GM20431 (cell line): ENCODE measurements at regions not wholly inside any gene's neighbourhood (a gene's known extent, or its start where the extent isn't known, plus 50 kb on each side); places are given as distances from the start of the nearest gene placed in this dataset.

Source experiments
- in situ Hi-C: fragments of 300-500 bp; cut with MseI, MboI; formaldehyde crosslinking; loops from one replicate; pipeline ENCODE4 v1.15.0; 2020; ENCODE audit warnings: low sequenced_read_pairs; ENCODE audit not compliant: unreplicated experiment

DNA sequence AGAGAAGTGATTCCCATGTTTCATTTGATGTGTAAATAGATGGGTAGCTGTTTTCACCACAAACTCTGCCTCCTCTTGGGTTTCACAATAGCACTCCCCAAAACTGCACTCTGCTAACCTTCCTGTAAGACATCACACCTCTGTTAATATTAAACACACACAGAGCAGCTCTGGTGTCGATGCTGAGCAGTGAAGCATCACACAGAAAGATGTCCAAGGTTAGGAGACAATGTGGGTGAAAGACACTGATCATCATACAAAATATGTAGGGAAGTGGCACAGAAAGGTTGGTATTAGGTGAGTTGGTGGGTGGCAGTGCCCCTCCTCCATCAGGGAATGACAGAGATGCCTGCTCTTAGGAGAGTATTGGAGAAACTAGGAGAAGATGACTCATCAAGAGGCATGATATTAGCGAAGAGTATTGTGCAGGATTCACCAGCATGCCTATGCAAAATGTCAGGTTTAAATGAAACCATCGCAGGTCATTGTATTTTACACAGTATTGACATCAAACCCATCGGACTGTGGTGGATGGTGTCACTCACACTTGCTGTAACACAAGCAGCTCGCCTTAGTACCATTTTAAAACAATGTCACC is 199.7 kb downstream of the TBXT start:
- in situ Hi-C loops, result no loop called here

DNA sequence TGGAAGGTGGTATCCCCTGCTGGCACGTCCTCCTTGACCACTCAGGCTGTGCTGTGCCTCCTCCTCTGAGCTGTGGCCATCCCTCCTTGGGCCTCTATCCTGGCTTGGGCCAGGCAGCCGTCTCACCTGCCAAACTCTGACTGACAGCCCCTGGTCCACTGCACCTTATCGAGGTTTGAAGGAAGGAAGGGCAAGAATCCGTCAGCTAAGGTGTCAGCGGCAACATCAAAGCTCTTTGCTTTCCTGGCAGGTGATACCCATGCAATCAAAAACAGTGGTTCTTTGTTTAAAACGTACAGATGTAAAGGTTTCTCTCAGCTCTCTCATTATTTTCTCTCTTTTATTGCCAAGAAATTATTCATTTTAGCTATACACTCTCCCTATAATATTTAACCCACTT is 203.9 kb downstream of the TBXT start:
- in situ Hi-C loops, result no loop called here

GRCh38 chr6:165962366-165962765 is 205.3 kb downstream of the TBXT start:
- in situ Hi-C loops, result no loop called here

DNA sequence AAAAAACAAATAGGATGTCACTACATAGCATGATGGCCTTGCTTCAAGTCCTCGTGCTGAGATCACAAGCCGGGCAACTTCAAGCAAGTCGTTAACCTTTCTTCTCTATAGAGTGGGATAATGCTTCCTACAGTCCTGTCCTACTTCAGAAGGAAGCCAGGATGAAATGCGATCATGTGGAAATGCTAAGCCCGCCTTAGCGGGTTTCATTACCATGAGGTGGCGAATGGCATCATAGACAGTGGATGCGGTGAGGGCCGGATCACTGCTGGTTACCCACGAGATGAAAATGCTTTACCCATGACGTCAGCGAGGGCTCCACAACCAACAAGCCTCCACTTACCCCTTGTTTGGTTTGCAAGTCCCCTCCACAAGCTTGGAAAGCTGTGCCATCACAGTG is 206.4 kb downstream of the TBXT start:
- in situ Hi-C loops, result no loop called here

DNA sequence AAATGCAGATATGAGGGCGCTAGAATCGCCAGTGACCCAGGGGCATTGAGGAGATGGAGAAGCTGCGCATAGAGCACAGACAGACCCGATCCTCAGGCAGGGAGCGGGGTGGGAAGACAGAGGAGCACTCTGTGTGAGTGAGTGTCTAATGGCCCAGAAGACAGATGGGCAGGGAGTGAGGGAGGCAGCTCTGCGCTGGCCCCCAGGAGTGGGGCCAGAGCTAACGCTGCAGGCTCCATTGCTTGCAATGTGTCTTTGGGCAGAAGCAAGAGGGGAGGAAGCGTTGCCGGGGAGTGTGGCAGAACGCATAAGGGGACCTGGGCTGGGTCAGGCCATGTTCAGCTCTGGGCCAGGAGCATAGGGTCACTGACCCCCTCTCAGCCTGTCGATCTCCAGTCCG is 207.0 kb downstream of the TBXT start:
- in situ Hi-C loops, result no loop called here

DNA sequence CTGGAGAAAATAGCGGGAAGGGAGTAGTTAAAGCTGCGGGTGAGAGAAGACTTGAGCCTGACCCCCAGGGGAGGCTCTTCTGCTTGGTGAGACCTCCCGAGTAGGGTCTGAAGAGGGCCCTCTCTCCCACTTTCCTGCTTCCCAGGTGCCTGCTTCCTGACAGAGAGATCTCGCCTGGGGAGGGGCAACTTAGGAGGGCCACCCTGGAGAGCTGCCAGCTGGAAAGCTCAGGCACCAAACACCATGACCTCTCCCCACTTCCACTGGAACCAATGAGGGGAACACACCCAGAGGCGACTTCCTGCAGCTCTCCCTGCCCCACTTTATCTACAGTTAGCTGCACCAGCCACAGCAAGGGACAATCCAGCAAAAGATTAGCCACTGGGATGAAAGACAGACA is 208.0 kb downstream of the TBXT start:
- in situ Hi-C loops, result no loop called here

DNA sequence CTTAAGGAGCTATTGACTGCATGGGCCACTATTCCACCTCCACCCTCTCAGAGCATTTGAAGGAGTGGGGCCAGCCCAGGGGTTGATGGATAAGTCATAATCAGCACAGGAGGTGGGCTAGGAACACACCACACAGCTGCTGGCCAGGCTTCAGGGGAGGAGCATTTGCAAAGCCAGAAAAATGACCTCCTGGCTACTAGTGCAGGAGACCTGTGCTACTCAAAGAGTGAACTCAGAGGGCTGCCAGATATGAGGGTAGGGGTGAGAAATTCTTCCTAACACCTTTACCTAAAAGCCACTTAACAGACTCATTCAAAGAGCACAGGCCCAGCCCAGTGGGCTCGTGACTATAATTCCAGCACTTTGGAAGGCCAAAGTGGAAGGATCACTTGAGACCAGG is 210.8 kb downstream of the TBXT start:
- in situ Hi-C loops, result no loop called here

DNA sequence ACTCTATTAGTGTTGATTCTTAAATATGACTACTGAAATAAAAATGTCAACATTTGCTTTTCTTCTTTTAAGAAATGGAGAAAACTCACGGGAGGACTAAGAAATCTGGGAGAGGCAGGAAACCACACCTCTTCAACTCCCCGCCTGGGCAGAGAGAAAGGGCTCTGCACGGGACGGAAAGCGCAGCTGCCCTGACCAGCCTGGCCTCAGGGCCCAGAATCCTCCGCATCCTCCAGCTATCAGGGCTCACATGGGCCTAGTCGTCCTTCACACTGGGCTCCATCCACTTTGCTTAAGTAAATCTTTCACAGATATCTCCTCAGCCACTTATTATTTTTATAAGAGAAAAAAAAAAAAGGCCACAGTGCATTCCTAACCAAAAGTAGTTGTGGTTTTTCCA is 215.1 kb downstream of the TBXT start:
- in situ Hi-C loops, result no loop called here

GRCh38 chr6:165950316-165950715 is 217.3 kb downstream of the TBXT start:
- in situ Hi-C loops, result no loop called here

DNA sequence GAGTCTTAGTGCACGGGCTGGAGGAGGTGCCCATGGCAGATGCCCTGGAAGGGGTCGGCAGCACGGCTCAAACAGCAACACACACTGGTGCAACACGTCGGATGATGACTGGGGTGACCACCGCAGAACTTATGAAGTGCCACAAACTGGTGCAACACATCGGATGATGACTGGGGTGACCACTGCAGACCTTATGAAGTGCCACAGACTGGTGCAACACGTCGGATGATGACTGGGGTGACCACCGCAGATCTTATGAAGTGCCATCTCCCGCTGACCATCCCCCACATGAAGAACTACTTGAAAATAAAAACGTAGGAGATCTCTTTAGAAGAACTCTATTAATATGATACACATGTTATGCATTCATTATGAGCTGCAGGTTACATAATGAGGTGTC is 218.3 kb downstream of the TBXT start:
- in situ Hi-C loops, result no loop called here

DNA sequence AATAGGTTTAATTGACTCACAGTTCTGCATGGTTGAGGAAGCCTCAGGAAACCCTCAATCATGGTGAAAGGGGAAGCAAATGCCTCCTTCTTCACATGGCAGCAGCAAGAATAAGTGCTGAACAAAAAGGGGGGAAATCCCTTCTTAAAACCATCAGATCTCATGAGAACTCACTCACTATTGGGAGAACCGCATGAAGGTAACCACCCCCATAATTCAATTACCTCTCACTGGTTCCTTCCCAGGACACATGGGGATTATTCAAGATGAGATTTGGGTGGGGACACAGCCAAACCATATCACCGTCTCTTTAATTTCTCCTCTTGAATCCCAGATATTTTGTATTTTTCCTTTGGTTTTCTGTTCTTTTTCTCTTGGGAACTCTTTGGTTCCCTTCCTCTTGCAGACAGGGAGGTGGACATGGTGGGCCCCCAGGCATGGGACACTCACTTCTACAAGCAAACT is 223.6 kb downstream of the TBXT start:
- in situ Hi-C loops, result no loop called here

DNA sequence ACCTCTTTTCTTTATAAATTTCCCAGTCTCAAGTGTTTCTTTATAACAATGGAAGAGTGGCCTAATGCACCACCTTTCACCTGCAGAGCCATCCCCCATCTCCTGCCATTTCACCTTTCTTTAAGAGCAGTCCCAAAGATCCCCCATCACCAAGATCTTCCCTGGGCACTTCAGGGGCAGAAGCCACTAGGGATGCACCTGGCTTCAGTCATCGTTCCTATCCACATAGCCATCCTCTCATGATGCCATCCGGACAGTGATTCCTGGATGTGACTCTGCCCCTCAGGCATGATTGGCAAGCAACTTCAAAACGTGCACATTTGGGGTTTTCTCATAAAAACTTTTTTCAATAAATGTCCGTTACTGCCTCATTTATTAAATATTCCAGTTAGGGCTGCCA is 225.9 kb downstream of the TBXT start:
- in situ Hi-C loops, result no loop called here

DNA sequence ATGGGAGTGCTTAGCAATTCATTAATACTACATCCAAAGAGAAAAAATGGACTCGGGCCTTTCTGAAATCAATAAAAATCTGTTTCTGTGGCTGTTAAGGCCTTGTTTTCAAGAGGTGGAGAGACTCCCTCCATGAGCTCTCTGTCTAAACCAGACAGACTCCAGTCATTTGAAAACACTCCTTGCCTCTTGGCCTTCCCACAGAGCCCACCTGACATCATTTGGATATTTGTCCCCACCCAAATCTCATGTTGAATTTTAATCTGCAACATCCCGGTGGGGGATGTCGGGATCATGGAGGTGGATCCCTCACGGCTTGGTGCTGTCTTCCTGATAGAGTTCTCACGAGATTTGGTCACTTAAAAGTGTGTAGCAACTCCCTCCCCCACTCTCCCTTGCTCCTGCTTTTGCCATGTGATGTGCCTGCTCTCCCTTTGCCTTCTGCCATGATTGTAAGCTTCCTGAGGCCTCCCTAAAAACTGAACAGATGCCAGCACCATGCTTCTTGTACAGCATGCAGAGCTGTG is 226.3 kb downstream of the TBXT start:
- in situ Hi-C loops, result no loop called here

- in situ Hi-C loops, result no loop called here
These were observed 227.3 kb downstream of the TBXT start for GRCh38 chr6:165940366-165940765.

- in situ Hi-C loops, result no loop called here
These were observed 227.9 kb downstream of the TBXT start for GRCh38 chr6:165939601-165940290.

DNA sequence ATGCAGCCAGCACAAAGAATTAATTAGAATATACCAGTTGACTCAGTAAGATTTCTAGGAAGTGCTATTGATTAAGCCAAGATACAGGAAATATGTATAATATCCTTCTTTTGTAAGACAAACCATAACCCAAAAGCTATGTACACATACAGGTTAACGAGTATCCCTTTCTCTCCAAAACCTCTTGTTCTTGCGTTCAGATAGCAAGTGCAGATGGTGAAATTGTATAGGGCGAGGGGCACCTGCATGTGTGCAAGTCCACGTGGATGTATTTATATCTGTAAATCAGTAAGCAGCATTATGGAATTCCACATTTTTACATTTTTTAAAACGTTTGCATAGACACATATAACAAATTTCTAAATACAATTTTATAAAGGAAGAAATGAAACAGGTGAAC is 228.6 kb downstream of the TBXT start:
- in situ Hi-C loops, result no loop called here

- in situ Hi-C loops, result no loop called here
These were observed 229.9 kb downstream of the TBXT start for GRCh38 chr6:165937564-165938358.

- in situ Hi-C loops, result no loop called here
These were observed 231.0 kb downstream of the TBXT start for GRCh38 chr6:165936660-165937059.

- in situ Hi-C loops, result no loop called here
These were observed 231.6 kb downstream of the TBXT start for GRCh38 chr6:165936096-165936495.

DNA sequence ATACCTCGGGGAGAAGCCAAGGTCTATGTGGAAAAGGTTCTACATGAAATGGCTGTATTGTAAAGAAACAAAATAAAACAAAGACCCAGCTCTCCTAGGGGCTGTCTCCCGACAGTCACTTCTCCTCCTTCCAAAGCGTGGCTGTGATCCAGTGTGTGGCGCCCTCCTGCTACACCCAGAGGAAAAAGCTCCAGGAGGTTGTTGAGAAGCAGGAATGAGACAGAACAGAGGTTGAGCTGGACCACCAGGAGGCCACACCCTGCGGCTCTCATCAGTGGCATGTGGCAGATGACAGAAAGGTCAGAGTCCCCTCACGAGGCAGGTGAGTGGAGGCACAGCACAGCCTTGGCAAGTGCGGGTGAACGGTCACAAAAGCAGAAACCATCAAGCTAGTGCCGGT is 236.0 kb downstream of the TBXT start:
- in situ Hi-C loops, result no loop called here

- in situ Hi-C loops, result no loop called here
These were observed 236.9 kb downstream of the TBXT start for GRCh38 chr6:165930668-165931214.
